ENCODE measurements at regions not wholly inside any gene's neighbourhood (a gene's known extent, or its start where the extent isn't known, plus 50 kb on each side); places are given as distances from the start of the nearest gene placed in this dataset.

DNA sequence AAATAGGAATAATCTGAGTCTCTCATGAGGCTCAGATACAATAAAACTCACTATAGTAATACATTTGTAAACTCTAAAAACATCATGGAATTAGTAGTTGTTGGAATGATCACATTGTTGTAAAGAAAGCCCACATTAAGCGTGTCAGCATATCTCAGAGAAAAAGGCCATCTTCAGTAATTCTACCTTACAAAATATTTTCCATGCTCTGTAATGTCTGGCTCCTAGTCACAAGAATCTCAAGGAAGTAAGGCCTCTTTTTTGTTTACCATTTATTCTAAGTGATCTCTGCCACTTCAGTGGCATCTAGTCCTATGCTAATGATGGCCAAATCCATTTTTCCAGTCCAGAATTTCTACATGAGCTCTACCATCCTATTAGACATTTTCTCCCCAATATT is 240.2 kb upstream of the ZNF717 start:
- Histone ChIP-seq H3K4me1 (ENCODE audit: insufficient read depth, low read length) (peaks cover 15% of the 10 kb centered on the region), H3K27ac (ENCODE audit: low read length) (no peak overlapping the region), H2AFZ (ENCODE audit: low read length) (no peak overlapping the region), H3K4me2 (ENCODE audit: low read length) (no peak overlapping the region), H3K9ac (ENCODE audit: low read length) (no peak overlapping the region), H3K27me3 (ENCODE audit: low read length) (no peaks in the 10 kb centered on the region), H3K79me2 (ENCODE audit: low read length) (no peaks in the 10 kb centered on the region), H4K20me1 (ENCODE audit: low read length) (no peaks in the 10 kb centered on the region), H3K9me2 (replicated peaks; ENCODE audit: low read length) (no peaks in the 10 kb centered on the region), H3K36me3 (ENCODE audit: low read depth, low read length) (no peaks in the 10 kb centered on the region), H3K4me3 (ENCODE audit: low read length) (no peak overlapping the region), H3F3A (ENCODE audit: low read length, unreplicated experiment) (no peaks in the 10 kb centered on the region), H3K9me3 (ENCODE audit: low read length) (no peaks in the 10 kb centered on the region)
- ChIA-PET CTCF (interaction anchor here (0.7 kb wide), 1 partner anchor 384 kb away, joined by 3 read pairs; no protein-coding TSS in a partner anchor), POLR2A (ENCODE audit: unreplicated experiment) (no interaction called here)
- TF ChIP-seq, protein P1, sequence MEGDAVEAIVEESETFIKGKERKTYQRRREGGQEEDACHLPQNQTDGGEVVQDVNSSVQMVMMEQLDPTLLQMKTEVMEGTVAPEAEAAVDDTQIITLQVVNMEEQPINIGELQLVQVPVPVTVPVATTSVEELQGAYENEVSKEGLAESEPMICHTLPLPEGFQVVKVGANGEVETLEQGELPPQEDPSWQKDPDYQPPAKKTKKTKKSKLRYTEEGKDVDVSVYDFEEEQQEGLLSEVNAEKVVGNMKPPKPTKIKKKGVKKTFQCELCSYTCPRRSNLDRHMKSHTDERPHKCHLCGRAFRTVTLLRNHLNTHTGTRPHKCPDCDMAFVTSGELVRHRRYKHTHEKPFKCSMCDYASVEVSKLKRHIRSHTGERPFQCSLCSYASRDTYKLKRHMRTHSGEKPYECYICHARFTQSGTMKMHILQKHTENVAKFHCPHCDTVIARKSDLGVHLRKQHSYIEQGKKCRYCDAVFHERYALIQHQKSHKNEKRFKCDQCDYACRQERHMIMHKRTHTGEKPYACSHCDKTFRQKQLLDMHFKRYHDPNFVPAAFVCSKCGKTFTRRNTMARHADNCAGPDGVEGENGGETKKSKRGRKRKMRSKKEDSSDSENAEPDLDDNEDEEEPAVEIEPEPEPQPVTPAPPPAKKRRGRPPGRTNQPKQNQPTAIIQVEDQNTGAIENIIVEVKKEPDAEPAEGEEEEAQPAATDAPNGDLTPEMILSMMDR (conservative IDR thresholded peaks at IDR 0.05; ENCODE audit: low read depth, low read length) = no peak
- TF ChIP-seq EZH2phosphoT487 (IDR thresholded peaks at IDR 0.05; ENCODE audit: borderline replicate concordance, low read length) (no peak), EZH2 (IDR thresholded peaks at IDR 0.05; ENCODE audit: low read length, unreplicated experiment) (no peak)
- BruUV-seq (replicated peaks) = no TSS peak
- ATAC-seq (no peak), DNase-seq (no peak)
- intact Hi-C loops (cut with micrococcal nuclease) = no loop called here

DNA sequence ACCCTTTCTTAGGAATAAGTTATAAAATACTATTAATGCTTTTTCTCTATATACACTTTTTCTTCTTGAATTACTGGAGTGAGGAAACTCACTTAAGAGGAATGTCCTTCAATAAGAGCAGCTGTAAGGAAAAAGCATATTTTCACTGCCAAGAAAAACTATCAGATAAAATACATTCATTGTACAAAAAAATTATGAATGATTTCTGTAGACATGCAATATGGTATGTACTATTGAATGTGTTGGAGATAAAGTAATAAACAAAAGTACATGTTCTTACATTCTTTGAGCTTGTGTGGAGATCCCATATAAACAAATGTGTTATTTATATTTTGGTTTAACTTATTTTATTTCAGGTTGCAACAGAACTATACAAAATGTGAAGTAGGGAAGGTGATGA is 241.0 kb upstream of the ZNF717 start:
- H3K9me3 ChIP-seq (ENCODE audit: low read length) = no peaks in the 10 kb centered on the region
- no peak overlapping the region for H3K9ac ChIP-seq (ENCODE audit: low read length)
- ChIA-PET POLR2A (ENCODE audit: unreplicated experiment) (no interaction called here), CTCF (no interaction called here)
- H3K27me3 ChIP-seq (ENCODE audit: low read length) = no peaks in the 10 kb centered on the region
- peaks cover 7% of the 10 kb centered on the region for H3K4me1 ChIP-seq (ENCODE audit: insufficient read depth, low read length)
- intact Hi-C loops (cut with micrococcal nuclease) = no loop called here
- H2AFZ ChIP-seq (ENCODE audit: low read length) = no peak overlapping the region
- H3K27ac ChIP-seq (ENCODE audit: low read length) = no peak overlapping the region
- no peaks in the 10 kb centered on the region for H3K36me3 ChIP-seq (ENCODE audit: low read depth, low read length)
- ATAC-seq (no peak), DNase-seq (no peak)
- H3F3A ChIP-seq (ENCODE audit: low read length, unreplicated experiment) = no peaks in the 10 kb centered on the region
- no peak overlapping the region for H3K4me3 ChIP-seq (ENCODE audit: low read length)
- no peaks in the 10 kb centered on the region for H4K20me1 ChIP-seq (ENCODE audit: low read length)
- H3K79me2 ChIP-seq (ENCODE audit: low read length) = no peaks in the 10 kb centered on the region
- TF ChIP-seq EZH2 (IDR thresholded peaks at IDR 0.05; ENCODE audit: low read length, unreplicated experiment) = no peak
- TF ChIP-seq, protein P1 (conservative IDR thresholded peaks at IDR 0.05; ENCODE audit: low read depth, low read length) = no peak
- TF ChIP-seq EZH2phosphoT487 (IDR thresholded peaks at IDR 0.05; ENCODE audit: borderline replicate concordance, low read length) = no peak
- H3K9me2 ChIP-seq (replicated peaks; ENCODE audit: low read length) = no peaks in the 10 kb centered on the region
- no peak overlapping the region for H3K4me2 ChIP-seq (ENCODE audit: low read length)
- no TSS peak for BruUV-seq (replicated peaks)

DNA sequence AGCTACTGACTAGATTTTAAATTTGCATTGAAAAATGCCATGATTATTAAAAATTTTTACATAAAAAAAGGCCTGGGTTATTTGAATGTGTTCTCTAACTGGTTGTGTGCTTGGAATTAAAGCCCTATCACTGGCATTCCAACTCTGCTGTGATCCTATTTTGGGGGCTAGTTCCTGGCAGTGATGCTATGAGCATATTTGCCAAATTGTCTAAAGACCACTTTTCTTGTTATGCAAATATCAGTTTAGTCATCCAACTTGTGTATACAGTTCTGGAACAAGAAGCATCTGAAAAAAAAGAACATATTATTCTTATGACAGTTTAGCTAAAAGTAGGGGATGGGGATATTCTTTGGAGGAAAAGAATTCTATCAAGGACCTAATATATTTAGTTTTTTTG is 243.4 kb upstream of the ZNF717 start:
- Histone ChIP-seq H3K4me1 (ENCODE audit: insufficient read depth, low read length) (no peaks in the 10 kb centered on the region), H3K9me2 (replicated peaks; ENCODE audit: low read length) (no peaks in the 10 kb centered on the region), H3K4me2 (ENCODE audit: low read length) (no peak overlapping the region), H3K9ac (ENCODE audit: low read length) (no peak overlapping the region), H4K20me1 (ENCODE audit: low read length) (no peaks in the 10 kb centered on the region), H3K9me3 (ENCODE audit: low read length) (no peaks in the 10 kb centered on the region), H3K27me3 (ENCODE audit: low read length) (no peaks in the 10 kb centered on the region), H3K36me3 (ENCODE audit: low read depth, low read length) (no peaks in the 10 kb centered on the region), H3K27ac (ENCODE audit: low read length) (no peak overlapping the region), H3K4me3 (ENCODE audit: low read length) (no peak overlapping the region), H3F3A (ENCODE audit: low read length, unreplicated experiment) (no peaks in the 10 kb centered on the region), H3K79me2 (ENCODE audit: low read length) (no peaks in the 10 kb centered on the region), H2AFZ (ENCODE audit: low read length) (no peak overlapping the region)
- intact Hi-C loops (cut with micrococcal nuclease) = no loop called here
- no peak for ATAC-seq
- ChIA-PET POLR2A (ENCODE audit: unreplicated experiment) (no interaction called here), CTCF (no interaction called here)
- no TSS peak for BruUV-seq (replicated peaks)
- no peak for TF ChIP-seq EZH2 (IDR thresholded peaks at IDR 0.05; ENCODE audit: low read length, unreplicated experiment)
- TF ChIP-seq, protein P1 (conservative IDR thresholded peaks at IDR 0.05; ENCODE audit: low read depth, low read length) = no peak
- TF ChIP-seq EZH2phosphoT487 (IDR thresholded peaks at IDR 0.05; ENCODE audit: borderline replicate concordance, low read length) = no peak
- no peak for DNase-seq
